ENCODE measurements at regions not wholly inside any gene's neighbourhood (a gene's known extent, or its start where the extent isn't known, plus 50 kb on each side); places are given as distances from the start of the nearest gene placed in this dataset.

DNA sequence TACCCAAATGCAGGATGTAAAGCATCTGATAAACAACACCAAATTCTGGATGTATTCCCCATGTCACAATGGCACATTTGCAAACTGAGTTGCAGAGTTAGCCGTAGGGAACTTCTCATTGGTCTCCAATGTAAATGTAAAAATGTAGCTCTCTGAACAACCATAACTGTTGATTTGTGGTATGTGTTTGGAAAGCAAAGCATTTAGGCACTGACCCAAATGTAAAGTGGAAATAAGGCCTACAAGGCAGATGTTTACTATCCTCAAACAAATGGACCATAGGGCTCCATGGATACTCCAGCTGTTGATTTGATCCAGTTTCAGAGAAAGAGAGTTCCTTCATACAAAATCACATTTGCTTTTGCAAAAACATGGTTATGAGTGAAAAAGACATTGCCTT is 223.0 kb upstream of the ELAC2 start:
- no peaks in the 10 kb centered on the region for H3K27me3 ChIP-seq (ENCODE audit: low read length)
- H3K4me3 ChIP-seq (ENCODE audit: insufficient read depth, low read length, poor library complexity, severe bottlenecking) = no peak overlapping the region
- H3K9me3 ChIP-seq (ENCODE audit: insufficient read depth, low read length) = no peaks in the 10 kb centered on the region
- no peaks in the 10 kb centered on the region for H3K9me2 ChIP-seq (replicated peaks; ENCODE audit: insufficient read depth, low read length)
- H4K20me1 ChIP-seq (ENCODE audit: low read depth, low read length) = no peaks in the 10 kb centered on the region
- no peaks in the 10 kb centered on the region for H3K36me3 ChIP-seq (ENCODE audit: low read length)
- H3F3A ChIP-seq (ENCODE audit: insufficient read depth) = no peaks in the 10 kb centered on the region
- TF ChIP-seq CTCF (IDR thresholded peaks at IDR 0.05; ENCODE audit: insufficient read depth, low read length, poor library complexity, severe bottlenecking) (no peak), EZH2phosphoT487 (conservative IDR thresholded peaks at IDR 0.05; ENCODE audit: low read length) (no peak)
- H3K79me2 ChIP-seq (ENCODE audit: insufficient read depth, low read length) = no peaks in the 10 kb centered on the region
- no peak overlapping the region for H3K4me2 ChIP-seq (ENCODE audit: low read depth, low read length, poor library complexity, severe bottlenecking)
- H2AFZ ChIP-seq (ENCODE audit: low read depth, low read length, severe bottlenecking) = no peak overlapping the region
- no peak overlapping the region for H3K9ac ChIP-seq (ENCODE audit: low read length)
- no peak overlapping the region for H3K27ac ChIP-seq (ENCODE audit: low read depth, low read length)

GRCh38 chr17:13230350-13231264 is 212.8 kb upstream of the ELAC2 start:
- no peak for TF ChIP-seq CTCF (IDR thresholded peaks at IDR 0.05; ENCODE audit: insufficient read depth, low read length, poor library complexity, severe bottlenecking)
- no peak for TF ChIP-seq EZH2phosphoT487 (conservative IDR thresholded peaks at IDR 0.05; ENCODE audit: low read length)
- H3K36me3 ChIP-seq (ENCODE audit: low read length) = no peaks in the 10 kb centered on the region
- H3K9me2 ChIP-seq (replicated peaks; ENCODE audit: insufficient read depth, low read length) = no peaks in the 10 kb centered on the region
- H3K9me3 ChIP-seq (ENCODE audit: insufficient read depth, low read length) = no peaks in the 10 kb centered on the region
- no peak overlapping the region for H3K9ac ChIP-seq (ENCODE audit: low read length)
- H3K4me3 ChIP-seq (ENCODE audit: insufficient read depth, low read length, poor library complexity, severe bottlenecking) = no peak overlapping the region
- H3F3A ChIP-seq (ENCODE audit: insufficient read depth) = no peaks in the 10 kb centered on the region
- no peak overlapping the region for H3K4me2 ChIP-seq (ENCODE audit: low read depth, low read length, poor library complexity, severe bottlenecking)
- H3K27ac ChIP-seq (ENCODE audit: low read depth, low read length) = no peak overlapping the region
- no peaks in the 10 kb centered on the region for H4K20me1 ChIP-seq (ENCODE audit: low read depth, low read length)
- no peak overlapping the region for H2AFZ ChIP-seq (ENCODE audit: low read depth, low read length, severe bottlenecking)
- H3K79me2 ChIP-seq (ENCODE audit: insufficient read depth, low read length) = no peaks in the 10 kb centered on the region
- H3K27me3 ChIP-seq (ENCODE audit: low read length) = no peaks in the 10 kb centered on the region

GRCh38 chr17:13228225-13228624 is 210.4 kb upstream of the ELAC2 start:
- Histone ChIP-seq H3K9ac (ENCODE audit: low read length) (no peak overlapping the region), H3K27me3 (ENCODE audit: low read length) (no peaks in the 10 kb centered on the region), H3F3A (ENCODE audit: insufficient read depth) (no peaks in the 10 kb centered on the region), H3K4me3 (ENCODE audit: insufficient read depth, low read length, poor library complexity, severe bottlenecking) (no peak overlapping the region), H4K20me1 (ENCODE audit: low read depth, low read length) (no peaks in the 10 kb centered on the region), H3K9me3 (ENCODE audit: insufficient read depth, low read length) (no peaks in the 10 kb centered on the region), H3K9me2 (replicated peaks; ENCODE audit: insufficient read depth, low read length) (no peaks in the 10 kb centered on the region), H3K36me3 (ENCODE audit: low read length) (no peaks in the 10 kb centered on the region), H3K27ac (ENCODE audit: low read depth, low read length) (no peak overlapping the region), H3K79me2 (ENCODE audit: insufficient read depth, low read length) (no peaks in the 10 kb centered on the region), H2AFZ (ENCODE audit: low read depth, low read length, severe bottlenecking) (no peak overlapping the region), H3K4me2 (ENCODE audit: low read depth, low read length, poor library complexity, severe bottlenecking) (no peak overlapping the region)
- TF ChIP-seq EZH2phosphoT487 (conservative IDR thresholded peaks at IDR 0.05; ENCODE audit: low read length) (no peak), CTCF (IDR thresholded peaks at IDR 0.05; ENCODE audit: insufficient read depth, low read length, poor library complexity, severe bottlenecking) (no peak)

Measured in SU-DHL-6 (cell line).